GM12864 (cell line): ENCODE measurements at regions not wholly inside any gene's neighbourhood (a gene's known extent, or its start where the extent isn't known, plus 50 kb on each side); places are given as distances from the start of the nearest gene placed in this dataset.

ENCODE experiments used
- DNase-seq: peaks from one replicate; pipeline ENCODE4 v3.0.0-alpha.2; 2011; ENCODE audit warnings: low read depth
- H3K4me3 ChIP-seq: 2 replicates; pipeline ENCODE4 v1.5.1; 2011; ENCODE audit warnings: mild to moderate bottlenecking, low read depth, low read length, control low read depth
- TF ChIP-seq, protein P1 (sequence below): IDR thresholded peaks from 2 replicates; pipeline ENCODE4 v1.5.1; 2011; ENCODE audit warnings: low read depth, mild to moderate bottlenecking, moderate library complexity, low read length, control low read depth, inconsistent platforms; ENCODE audit errors: missing control alignments

DNA sequence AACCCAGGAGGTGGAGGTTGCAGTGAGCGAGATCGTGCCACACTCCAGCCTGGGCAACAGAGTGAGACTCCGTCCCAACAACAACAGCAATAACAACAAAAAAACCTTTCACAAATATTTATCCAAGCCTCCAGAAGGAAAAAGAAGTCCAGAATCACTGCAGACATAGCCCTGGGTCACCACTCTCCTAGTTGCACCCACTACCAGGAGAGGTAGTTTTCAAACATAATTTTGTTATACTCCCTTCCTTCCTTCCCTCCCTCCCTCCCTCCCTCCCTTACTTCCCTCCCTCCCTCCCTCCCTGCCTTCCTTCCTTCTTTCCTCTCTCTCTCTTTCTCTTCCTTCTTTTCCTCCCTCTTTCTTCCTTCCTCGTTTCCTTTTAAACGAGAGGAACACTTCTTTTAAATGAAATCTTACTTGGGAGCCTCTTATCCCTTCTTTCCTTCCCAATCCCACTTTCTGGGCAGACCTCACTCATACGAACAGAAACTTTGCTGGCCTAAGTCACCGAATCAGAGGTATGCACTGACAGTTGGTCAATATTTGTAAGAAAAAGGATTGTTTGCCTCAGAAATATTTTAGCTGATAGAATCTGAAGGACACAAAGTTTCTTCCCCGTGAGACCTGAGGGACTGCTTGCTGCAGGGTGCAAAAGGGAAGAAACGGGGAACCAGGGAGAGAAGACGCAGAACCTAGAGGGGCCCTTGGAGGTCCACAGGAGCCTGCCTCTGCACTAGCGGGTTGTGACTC is 88.1 kb upstream of the AGAP1 start:
- DNase-seq: no peak
- H3K4me3 ChIP-seq: no peak overlapping the region
- TF ChIP-seq, protein P1, sequence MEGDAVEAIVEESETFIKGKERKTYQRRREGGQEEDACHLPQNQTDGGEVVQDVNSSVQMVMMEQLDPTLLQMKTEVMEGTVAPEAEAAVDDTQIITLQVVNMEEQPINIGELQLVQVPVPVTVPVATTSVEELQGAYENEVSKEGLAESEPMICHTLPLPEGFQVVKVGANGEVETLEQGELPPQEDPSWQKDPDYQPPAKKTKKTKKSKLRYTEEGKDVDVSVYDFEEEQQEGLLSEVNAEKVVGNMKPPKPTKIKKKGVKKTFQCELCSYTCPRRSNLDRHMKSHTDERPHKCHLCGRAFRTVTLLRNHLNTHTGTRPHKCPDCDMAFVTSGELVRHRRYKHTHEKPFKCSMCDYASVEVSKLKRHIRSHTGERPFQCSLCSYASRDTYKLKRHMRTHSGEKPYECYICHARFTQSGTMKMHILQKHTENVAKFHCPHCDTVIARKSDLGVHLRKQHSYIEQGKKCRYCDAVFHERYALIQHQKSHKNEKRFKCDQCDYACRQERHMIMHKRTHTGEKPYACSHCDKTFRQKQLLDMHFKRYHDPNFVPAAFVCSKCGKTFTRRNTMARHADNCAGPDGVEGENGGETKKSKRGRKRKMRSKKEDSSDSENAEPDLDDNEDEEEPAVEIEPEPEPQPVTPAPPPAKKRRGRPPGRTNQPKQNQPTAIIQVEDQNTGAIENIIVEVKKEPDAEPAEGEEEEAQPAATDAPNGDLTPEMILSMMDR: no peak

DNA sequence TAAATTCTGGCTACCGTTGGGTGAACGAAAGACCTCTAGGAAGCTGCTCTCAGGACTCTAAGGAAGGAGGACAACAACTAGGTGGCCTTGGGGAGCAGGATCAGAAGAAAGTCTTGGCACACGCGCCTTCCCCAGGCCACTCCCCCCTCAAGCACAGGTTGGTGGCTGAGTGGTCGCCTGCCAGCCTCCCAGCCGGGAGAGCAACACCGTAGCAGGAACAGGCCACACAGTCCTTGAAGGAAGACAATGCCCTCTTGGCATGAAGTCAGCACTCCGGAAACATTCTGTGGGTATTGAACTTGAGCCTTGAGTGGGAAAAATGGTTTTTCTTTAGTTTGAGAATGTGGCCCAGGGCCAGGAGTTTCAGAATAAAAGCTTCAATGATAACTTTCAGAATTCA is 87.4 kb upstream of the AGAP1 start:
- H3K4me3 ChIP-seq: no peak overlapping the region
- no peak for DNase-seq
- TF ChIP-seq, protein P1: no peak

DNA sequence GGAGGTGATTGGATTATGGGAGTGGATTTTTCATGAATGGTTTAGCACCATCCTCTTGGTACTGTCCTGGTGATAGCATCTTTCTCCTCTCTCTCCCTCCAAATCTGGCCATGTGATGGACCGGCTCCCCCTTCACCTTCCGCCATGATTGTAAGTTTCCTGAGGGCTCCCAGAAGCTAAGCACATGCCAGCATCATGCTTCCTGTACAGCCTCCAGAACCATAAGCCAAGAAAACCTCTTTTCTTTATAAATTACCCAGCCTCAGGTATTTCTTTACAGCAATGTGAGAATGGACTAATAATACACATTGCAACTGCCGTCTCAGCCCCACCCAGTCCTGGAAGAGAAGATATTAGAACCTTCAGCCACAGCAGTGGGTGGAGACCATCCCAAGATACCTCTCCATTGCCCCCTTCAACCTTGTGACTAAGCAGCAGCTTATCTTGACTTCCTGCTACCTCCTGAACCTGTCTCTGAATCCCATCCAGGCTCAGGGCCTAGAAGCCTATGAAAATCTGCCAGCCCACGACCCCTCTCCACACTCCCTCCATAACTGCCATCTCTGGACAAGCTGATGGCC is 81.8 kb upstream of the AGAP1 start:
- no peak overlapping the region for H3K4me3 ChIP-seq
- DNase-seq: no peak
- TF ChIP-seq, protein P1: no peak

DNA sequence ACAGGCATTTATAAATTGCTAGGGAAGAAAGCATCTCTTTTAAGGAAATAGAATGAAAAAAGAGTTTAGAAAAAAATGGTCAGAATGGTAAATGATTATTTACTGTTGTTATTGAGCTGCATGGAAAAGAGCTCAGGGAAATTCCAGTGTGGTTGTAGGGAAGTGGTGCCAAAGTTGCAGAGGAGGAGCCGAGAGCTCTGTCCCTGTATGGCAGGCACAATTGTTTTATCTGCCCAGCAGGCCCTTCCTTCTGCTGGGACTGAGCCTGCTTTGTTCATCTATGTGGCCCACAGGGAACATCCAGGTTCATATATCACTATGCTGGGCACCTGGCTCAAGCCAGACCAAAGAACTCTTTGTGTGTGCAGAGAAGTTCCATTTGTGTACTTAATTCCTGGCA is 80.8 kb upstream of the AGAP1 start:
- H3K4me3 ChIP-seq: no peak overlapping the region
- no peak for DNase-seq
- TF ChIP-seq, protein P1: no peak

DNA sequence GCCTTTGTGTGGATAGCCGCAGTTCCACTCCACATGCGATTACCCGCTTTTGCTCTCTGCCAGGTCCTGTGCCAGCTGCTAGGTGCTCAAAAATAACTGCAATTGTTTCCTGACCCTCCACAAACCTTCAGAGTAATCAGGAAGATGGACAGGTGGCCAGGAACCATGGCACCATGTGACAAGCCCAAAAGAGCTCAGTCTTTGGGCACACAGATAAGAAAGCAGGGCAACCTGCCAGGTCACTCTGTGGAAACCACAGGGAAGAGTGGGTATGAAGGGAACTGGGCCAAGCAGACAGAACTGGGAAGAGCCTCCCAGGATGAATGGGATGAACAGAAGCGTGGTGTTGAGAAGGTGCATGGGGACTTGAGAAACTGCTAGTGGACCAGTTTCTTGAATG is 79.4 kb upstream of the AGAP1 start:
- H3K4me3 ChIP-seq: no peak overlapping the region
- DNase-seq: no peak
- TF ChIP-seq, protein P1: no peak

DNA sequence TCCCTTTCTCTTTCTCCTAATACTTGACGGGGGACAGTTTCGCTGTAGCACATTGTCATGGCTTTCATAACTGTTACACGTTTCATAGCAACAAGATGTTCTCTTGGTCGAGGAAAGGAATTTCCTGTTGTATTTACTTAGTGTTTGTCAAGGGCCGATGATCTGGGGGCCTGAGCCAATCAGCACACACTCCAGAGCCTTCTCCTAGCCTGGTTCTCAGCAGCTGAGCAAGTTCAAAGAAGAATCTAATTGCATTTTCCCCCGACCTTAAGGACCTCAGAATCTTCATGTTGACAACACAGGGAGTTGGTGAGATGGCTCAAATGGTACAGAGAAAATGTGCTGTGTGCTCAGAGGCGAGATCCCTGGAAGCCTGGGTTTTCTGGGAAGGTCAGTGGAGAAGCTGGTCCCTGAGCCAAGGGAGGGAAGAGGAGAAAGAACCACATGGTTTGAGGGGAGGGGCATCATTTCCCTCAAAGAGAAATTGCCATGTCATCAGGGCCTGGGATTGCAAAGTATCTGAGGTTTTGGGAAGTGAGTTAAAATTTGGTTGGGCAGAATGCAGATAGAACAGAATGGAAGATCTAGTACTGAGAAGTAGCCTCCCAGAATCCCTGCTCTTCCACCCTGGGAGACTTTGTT is 76.9 kb upstream of the AGAP1 start:
- H3K4me3 ChIP-seq: no peak overlapping the region
- no peak for DNase-seq
- TF ChIP-seq, protein P1: no peak

DNA sequence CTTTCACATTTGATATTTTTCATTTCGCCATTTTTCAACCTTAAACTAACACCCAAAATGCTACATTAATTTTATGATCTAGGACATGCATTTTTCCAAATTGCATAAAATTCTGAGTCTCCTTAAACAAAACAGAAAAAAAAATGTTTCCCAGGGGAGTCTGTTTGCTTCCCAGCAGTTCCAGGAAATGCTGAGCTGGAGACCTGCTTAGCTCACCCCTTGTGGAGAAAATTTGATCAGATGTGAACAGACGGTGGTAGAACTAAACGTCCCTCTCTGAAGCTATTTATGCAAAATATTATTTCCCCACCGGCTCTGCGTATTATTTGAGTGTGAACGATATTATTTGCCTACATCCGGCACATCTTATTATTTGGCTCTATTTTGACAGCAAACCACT is 74.9 kb upstream of the AGAP1 start:
- no peak overlapping the region for H3K4me3 ChIP-seq
- no peak for DNase-seq
- TF ChIP-seq, protein P1: no peak
